ENCODE measurements at regions not wholly inside any gene's neighbourhood (a gene's known extent, or its start where the extent isn't known, plus 50 kb on each side); places are given as distances from the start of the nearest gene placed in this dataset.
"Not testable (repeated sequence)": the region's sequence is repeated elsewhere in the genome, so short reads cannot be mapped to it uniquely, and the experiment has no call there.

GRCh38 chr5:86305050-86305449, 312.7 kb upstream of the COX7C start:
- H3K4me3 ChIP-seq; H3K9me3 ChIP-seq; H3K27ac ChIP-seq; H3K4me1 ChIP-seq; DNase-seq (ENCODE audit: low spot score in 2 of 2); H3K27me3 ChIP-seq; intact Hi-C loops (cut with DNase I); H3K36me3 ChIP-seq: not testable (repeated sequence)
- peak in 1 of 3 experiments; percentile 26 for TF ChIP-seq CTCF (IDR thresholded peaks at IDR 0.05)

- Histone ChIP-seq H3K27ac (no peak overlapping the region), H3K9me3 (no peaks in the 10 kb centered on the region), H3K27me3 (no peaks in the 10 kb centered on the region), H3K36me3 (no peaks in the 10 kb centered on the region), H3K4me1 (no peaks in the 10 kb centered on the region), H3K4me3 (no peak overlapping the region)
- no peak for DNase-seq (ENCODE audit: low spot score in 2 of 2)
- intact Hi-C loops (cut with DNase I) = no loop called here
- TF ChIP-seq CTCF (IDR thresholded peaks at IDR 0.05) = no peak
Observed at GRCh38 chr5:86314951-86315350, 302.8 kb upstream of the COX7C start.

GRCh38 chr5:86320266-86320665, 297.5 kb upstream of the COX7C start:
- Histone ChIP-seq H3K36me3 (no peaks in the 10 kb centered on the region), H3K9me3 (no peaks in the 10 kb centered on the region), H3K4me1 (no peaks in the 10 kb centered on the region), H3K27me3 (no peaks in the 10 kb centered on the region), H3K27ac (no peak overlapping the region), H3K4me3 (no peak overlapping the region)
- no peak for TF ChIP-seq CTCF (IDR thresholded peaks at IDR 0.05)
- intact Hi-C loops (cut with DNase I) = no loop called here
- DNase-seq (ENCODE audit: low spot score in 2 of 2) = no peak

- intact Hi-C loops (cut with DNase I) = no loop called here
- no peaks in the 10 kb centered on the region for H3K9me3 ChIP-seq
- H3K4me1 ChIP-seq = no peaks in the 10 kb centered on the region
- H3K36me3 ChIP-seq = no peaks in the 10 kb centered on the region
- H3K27me3 ChIP-seq = no peaks in the 10 kb centered on the region
- no peak for TF ChIP-seq CTCF (IDR thresholded peaks at IDR 0.05)
- no peak overlapping the region for H3K27ac ChIP-seq
- H3K4me3 ChIP-seq = no peak overlapping the region
- no peak for DNase-seq (ENCODE audit: low spot score in 2 of 2)
Observed at GRCh38 chr5:86329318-86329717, 288.4 kb upstream of the COX7C start.

- H3K27ac ChIP-seq = no peak overlapping the region
- TF ChIP-seq CTCF (IDR thresholded peaks at IDR 0.05) = no peak
- H3K9me3 ChIP-seq = no peaks in the 10 kb centered on the region
- no peak for DNase-seq (ENCODE audit: low spot score in 2 of 2)
- no peaks in the 10 kb centered on the region for H3K36me3 ChIP-seq
- no peak overlapping the region for H3K4me3 ChIP-seq
- intact Hi-C loops (cut with DNase I) = no loop called here
- no peaks in the 10 kb centered on the region for H3K27me3 ChIP-seq
- H3K4me1 ChIP-seq = no peaks in the 10 kb centered on the region
Observed at GRCh38 chr5:86330736-86331135, 287.0 kb upstream of the COX7C start.

GRCh38 chr5:86332851-86333250, 284.9 kb upstream of the COX7C start:
- no peak overlapping the region for H3K4me3 ChIP-seq
- no peak for DNase-seq (ENCODE audit: low spot score in 2 of 2)
- H3K9me3 ChIP-seq = no peaks in the 10 kb centered on the region
- no peaks in the 10 kb centered on the region for H3K27me3 ChIP-seq
- H3K4me1 ChIP-seq = no peaks in the 10 kb centered on the region
- H3K36me3 ChIP-seq = no peaks in the 10 kb centered on the region
- intact Hi-C loops (cut with DNase I) = no loop called here
- no peak for TF ChIP-seq CTCF (IDR thresholded peaks at IDR 0.05)
- H3K27ac ChIP-seq = no peak overlapping the region

Measured in ascending aorta (tissue), 2 donors.